BJ (cell line): ENCODE measurements at regions not wholly inside any gene's neighbourhood (a gene's known extent, or its start where the extent isn't known, plus 50 kb on each side); places are given as distances from the start of the nearest gene placed in this dataset.

Experiments
- CTCF ChIA-PET: fragments of 350-600 bp; formaldehyde crosslinking; extraction: SDS; loops from one replicate; lab custom pipeline; 2021; ENCODE audit warnings: antibody characterized with exemption, inconsistent platforms; lab: Yijun Ruan, JAX
- POLR2A ChIA-PET: fragments of 300-600 bp; sonication (Branson Sonifier 250); formaldehyde crosslinking; extraction: SDS; loops from one replicate; lab custom pipeline; 2021; ENCODE audit warnings: antibody characterized with exemption; lab: Charles Lee
- DNase-seq: peaks from one replicate; pipeline ENCODE4 v3.0.0-alpha.2; 2011; ENCODE audit warnings: low read depth
- H3K27me3 ChIP-seq: 2 replicates; pipeline ENCODE4 v1.6.0; 2011; ENCODE audit warnings: low read length; ENCODE audit not compliant: control insufficient read depth, insufficient read depth
- H3K36me3 ChIP-seq: 2 replicates; pipeline ENCODE4 v1.5.1; 2011; ENCODE audit warnings: low read length; ENCODE audit not compliant: control insufficient read depth, insufficient read depth
- H3K4me3 ChIP-seq: 2 replicates; pipeline ENCODE4 v1.5.1; 2011; ENCODE audit warnings: low read depth, mild to moderate bottlenecking, control low read depth, low read length
- TF ChIP-seq, protein P1 (sequence below): IDR thresholded peaks from 2 replicates; pipeline ENCODE4 v1.5.1; 2011; ENCODE audit warnings: low read depth, mild to moderate bottlenecking, control low read depth, inconsistent platforms, low read length, moderate library complexity; ENCODE audit not compliant: insufficient read depth

DNA sequence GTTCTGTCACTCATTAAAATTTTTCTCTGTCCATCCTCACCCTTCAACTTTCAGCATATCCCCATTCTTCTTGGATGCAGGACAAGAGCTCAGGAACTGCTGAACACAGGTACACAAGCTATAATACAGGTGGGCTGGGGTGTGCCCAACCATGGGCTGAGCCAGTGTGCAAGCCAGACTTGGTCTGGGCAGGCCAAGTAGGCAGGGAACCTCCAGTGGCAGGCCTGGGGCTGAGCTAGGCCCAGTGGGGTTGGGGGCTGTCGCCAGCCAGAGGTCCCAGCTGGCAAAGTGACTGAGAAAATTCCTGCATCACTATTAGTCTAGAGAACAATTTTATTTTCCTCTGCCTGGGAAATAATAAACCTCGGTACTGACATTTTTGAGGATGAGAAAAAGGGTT is 202.9 kb downstream of the LRRC3B start:
- ChIA-PET CTCF (no interaction called here), POLR2A (no interaction called here)
- DNase-seq: no peak
- Histone ChIP-seq H3K4me3 (no peak overlapping the region), H3K27me3 (no peaks in the 10 kb centered on the region), H3K36me3 (no peaks in the 10 kb centered on the region)
- TF ChIP-seq, protein P1, sequence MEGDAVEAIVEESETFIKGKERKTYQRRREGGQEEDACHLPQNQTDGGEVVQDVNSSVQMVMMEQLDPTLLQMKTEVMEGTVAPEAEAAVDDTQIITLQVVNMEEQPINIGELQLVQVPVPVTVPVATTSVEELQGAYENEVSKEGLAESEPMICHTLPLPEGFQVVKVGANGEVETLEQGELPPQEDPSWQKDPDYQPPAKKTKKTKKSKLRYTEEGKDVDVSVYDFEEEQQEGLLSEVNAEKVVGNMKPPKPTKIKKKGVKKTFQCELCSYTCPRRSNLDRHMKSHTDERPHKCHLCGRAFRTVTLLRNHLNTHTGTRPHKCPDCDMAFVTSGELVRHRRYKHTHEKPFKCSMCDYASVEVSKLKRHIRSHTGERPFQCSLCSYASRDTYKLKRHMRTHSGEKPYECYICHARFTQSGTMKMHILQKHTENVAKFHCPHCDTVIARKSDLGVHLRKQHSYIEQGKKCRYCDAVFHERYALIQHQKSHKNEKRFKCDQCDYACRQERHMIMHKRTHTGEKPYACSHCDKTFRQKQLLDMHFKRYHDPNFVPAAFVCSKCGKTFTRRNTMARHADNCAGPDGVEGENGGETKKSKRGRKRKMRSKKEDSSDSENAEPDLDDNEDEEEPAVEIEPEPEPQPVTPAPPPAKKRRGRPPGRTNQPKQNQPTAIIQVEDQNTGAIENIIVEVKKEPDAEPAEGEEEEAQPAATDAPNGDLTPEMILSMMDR: no peak

GRCh38 chr3:26827169-26827568 is 204.6 kb downstream of the LRRC3B start:
- ChIA-PET POLR2A (no interaction called here), CTCF (no interaction called here)

DNA sequence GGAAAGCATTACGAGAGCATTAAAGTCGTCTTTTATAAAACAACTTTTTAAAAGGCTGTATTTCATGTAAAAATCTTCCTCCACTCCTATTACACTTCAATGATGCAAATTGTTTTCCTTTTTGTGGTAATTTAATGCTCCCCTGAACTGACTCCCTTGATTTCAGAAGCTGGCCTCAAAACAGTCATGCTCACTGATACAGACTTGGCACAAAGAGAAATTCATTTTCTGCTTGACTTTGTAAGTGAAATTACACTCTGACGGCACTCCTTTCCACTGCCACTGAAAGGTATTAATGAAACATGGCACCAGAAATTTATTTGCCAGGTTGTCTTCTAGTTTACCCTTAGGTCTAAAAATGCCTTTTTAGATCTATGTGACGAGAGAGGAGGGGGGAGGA is 215.5 kb downstream of the LRRC3B start:
- H3K27me3 ChIP-seq: no peaks in the 10 kb centered on the region
- POLR2A ChIA-PET: no interaction called here

More at GRCh38 chr3:26827169-26827568, 204.6 kb downstream of the LRRC3B start:
- TF ChIP-seq, protein P1: no peak
- H3K36me3 ChIP-seq: no peaks in the 10 kb centered on the region
- no peaks in the 10 kb centered on the region for H3K27me3 ChIP-seq
- H3K4me3 ChIP-seq: no peak overlapping the region
- DNase-seq: no peak

GRCh38 chr3:26839001-26839400 is 216.4 kb downstream of the LRRC3B start:
- ChIA-PET POLR2A (no interaction called here), CTCF (interaction anchor here (0.6 kb wide), 1 partner anchor 184 kb away, joined by 4 read pairs; no protein-coding TSS in a partner anchor)
- DNase-seq: no peak
- TF ChIP-seq, protein P1: no peak
- no peaks in the 10 kb centered on the region for H3K27me3 ChIP-seq
- H3K36me3 ChIP-seq: no peaks in the 10 kb centered on the region
- no peak overlapping the region for H3K4me3 ChIP-seq

More for the DNA sequence above, 215.5 kb downstream of the LRRC3B start:
- Histone ChIP-seq H3K4me3 (no peak overlapping the region), H3K36me3 (no peaks in the 10 kb centered on the region)
- CTCF ChIA-PET: no interaction called here
- TF ChIP-seq, protein P1: no peak
- DNase-seq: no peak

GRCh38 chr3:26840272-26840870 is 217.8 kb downstream of the LRRC3B start:
- Histone ChIP-seq H3K4me3 (no peak overlapping the region), H3K36me3 (no peaks in the 10 kb centered on the region), H3K27me3 (no peaks in the 10 kb centered on the region)
- POLR2A ChIA-PET: no interaction called here
- CTCF ChIA-PET: no interaction called here
- DNase-seq: no peak
- TF ChIP-seq, protein P1: no peak
